HL-60 (cell line): ENCODE measurements at regions not wholly inside any gene's neighbourhood (a gene's known extent, or its start where the extent isn't known, plus 50 kb on each side); places are given as distances from the start of the nearest gene placed in this dataset.
A peak's percentile ranks its signal among the peaks of the same experiment; 100 is the strongest.

Experiments used
- DNase-seq, 2 experiments: peaks; one replicate each; pipeline ENCODE4 v3.0.0-alpha.2; 2010 to 2020; ENCODE audit warnings: low read depth in 1 of 2, low spot score in 1 of 2
- H3K27ac ChIP-seq: fragments of 250-450 bp; sonication (Bioruptor Pico); replicated peaks from 2 replicates; pipeline ENCODE4 v1.5.1; 2020; ENCODE audit warnings: mild to moderate bottlenecking, moderate library complexity
- H3K27me3 ChIP-seq: fragments of 250-450 bp; sonication (Bioruptor Pico); 2 replicates; pipeline ENCODE4 v1.5.1; 2021; ENCODE audit warnings: mild to moderate bottlenecking, moderate library complexity; ENCODE audit not compliant: insufficient read depth, poor library complexity, severe bottlenecking
- H3K4me3 ChIP-seq: replicated peaks from 2 replicates; pipeline ENCODE4 v1.5.1; 2011; ENCODE audit warnings: mild to moderate bottlenecking, control low read depth, low read length; ENCODE audit not compliant: insufficient read depth
- CTCF ChIP-seq: IDR thresholded peaks from one replicate; pipeline ENCODE4 v1.5.1; 2011; ENCODE audit warnings: low read length, control low read depth, inconsistent platforms; ENCODE audit not compliant: insufficient read depth
- GABPA ChIP-seq: IDR thresholded peaks from 2 replicates; pipeline ENCODE4 v1.6.1; 2012; ENCODE audit warnings: low read depth
- POLR2AphosphoS5 ChIP-seq: IDR thresholded peaks from 2 replicates; pipeline ENCODE4 v1.6.1; 2012; ENCODE audit warnings: low read depth
- REST ChIP-seq: IDR thresholded peaks from 2 replicates; pipeline ENCODE4 v1.6.1; 2012; ENCODE audit warnings: low read depth; ENCODE audit not compliant: insufficient replicate concordance
- SPI1 ChIP-seq: IDR thresholded peaks from 2 replicates; pipeline ENCODE4 v1.6.1; 2012; ENCODE audit warnings: low read depth, mild to moderate bottlenecking, borderline replicate concordance

DNA sequence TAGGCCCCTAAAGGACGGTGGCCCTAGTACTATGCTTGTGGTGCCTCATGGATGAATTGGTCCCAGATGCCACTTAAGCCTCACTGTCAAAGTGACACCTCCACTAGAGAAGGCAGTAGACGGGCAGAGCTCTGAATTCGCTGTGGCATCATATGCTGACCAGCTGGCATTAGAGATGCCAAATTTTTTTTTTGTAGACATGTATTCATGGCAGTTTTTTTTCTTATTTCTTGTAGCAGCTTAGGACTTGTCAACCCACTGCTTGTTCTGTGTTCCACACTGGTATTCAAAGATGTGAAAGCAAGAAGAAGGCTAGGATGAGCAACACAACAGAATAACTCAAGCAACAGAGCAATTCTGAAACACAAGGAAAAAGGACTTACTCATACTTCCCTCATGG lies 212.5 kb downstream of the DLEU7 start:
- Histone ChIP-seq H3K27me3 (no peaks in the 10 kb centered on the region), H3K4me3 (no peak overlapping the region), H3K27ac (no peak overlapping the region)
- TF ChIP-seq POLR2AphosphoS5 (no peak), GABPA (no peak), SPI1 (no peak), CTCF (no peak), REST (no peak)
- DNase-seq, result no peak

- no peak for TF ChIP-seq CTCF
- no peak for TF ChIP-seq REST
- no peak for TF ChIP-seq SPI1
- no peak for TF ChIP-seq POLR2AphosphoS5
- TF ChIP-seq GABPA, result no peak
- Histone ChIP-seq H3K27ac (peak overlapping the region; percentile 92), H3K4me3 (no peak overlapping the region)
These were observed 209.2 kb downstream of the DLEU7 start for GRCh38 chr13:50634339-50634738.

DNA sequence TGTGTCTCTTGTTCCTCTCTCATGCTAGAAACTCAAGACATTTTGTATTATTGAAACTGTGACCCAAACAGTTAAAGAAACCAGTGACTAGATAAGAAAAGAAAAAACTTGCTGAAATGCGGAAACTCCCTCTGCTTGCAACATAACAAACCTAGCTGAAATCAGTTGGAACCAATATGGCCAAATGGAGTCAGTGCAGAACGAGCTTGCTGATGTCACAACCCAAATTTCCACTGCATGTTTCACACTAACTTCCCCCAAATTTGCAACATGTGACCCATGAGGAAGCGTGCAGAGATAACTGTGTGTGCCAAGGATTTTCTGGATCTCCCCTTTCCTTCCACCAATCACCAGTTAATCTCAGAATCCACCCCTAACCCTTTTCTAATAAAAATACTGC lies 208.0 kb downstream of the DLEU7 start:
- Histone ChIP-seq H3K4me3 (no peak overlapping the region), H3K27me3 (no peaks in the 10 kb centered on the region), H3K27ac (peak overlapping the region; percentile 92)
- TF ChIP-seq CTCF (no peak), SPI1 (peak; percentile 71), GABPA (peak; percentile 50; the same call in 1 of the 2 replicates), POLR2AphosphoS5 (peak; percentile 95), REST (peak; percentile 31)
- peak; percentile 98 for DNase-seq

More at GRCh38 chr13:50634339-50634738, 209.2 kb downstream of the DLEU7 start:
- no peak for DNase-seq
- no peaks in the 10 kb centered on the region for H3K27me3 ChIP-seq
